ENCODE measurements at regions not wholly inside any gene's neighbourhood (a gene's known extent, or its start where the extent isn't known, plus 50 kb on each side); places are given as distances from the start of the nearest gene placed in this dataset.

GRCh38 chr6:14540276-14540675, 422.7 kb downstream of the CD83 start:
- TF ChIP-seq CTCF (IDR thresholded peaks at IDR 0.05; ENCODE audit: low read depth, low read length, missing control alignments): no peak
- no peak overlapping the region for H3K4me3 ChIP-seq (ENCODE audit: low read depth, low read length)
- peak; percentile 32 for DNase-seq (ENCODE audit: low read depth)
- in situ Hi-C loops (cut with HindIII; ENCODE audit: low sequenced_read_pairs): no loop called here

GRCh38 chr6:14540810-14541540, 423.4 kb downstream of the CD83 start:
- no peak for TF ChIP-seq CTCF (IDR thresholded peaks at IDR 0.05; ENCODE audit: low read depth, low read length, missing control alignments)
- in situ Hi-C loops (cut with HindIII; ENCODE audit: low sequenced_read_pairs): no loop called here
- DNase-seq (ENCODE audit: low read depth): no peak
- no peak overlapping the region for H3K4me3 ChIP-seq (ENCODE audit: low read depth, low read length)

GRCh38 chr6:14542670-14543366, 425.2 kb downstream of the CD83 start:
- DNase-seq (ENCODE audit: low read depth): peak; percentile 33
- no peak overlapping the region for H3K4me3 ChIP-seq (ENCODE audit: low read depth, low read length)
- in situ Hi-C loops (cut with HindIII; ENCODE audit: low sequenced_read_pairs): no loop called here
- TF ChIP-seq CTCF (IDR thresholded peaks at IDR 0.05; ENCODE audit: low read depth, low read length, missing control alignments): no peak

GRCh38 chr6:14543971-14544585, 426.5 kb downstream of the CD83 start:
- in situ Hi-C loops (cut with HindIII; ENCODE audit: low sequenced_read_pairs): no loop called here
- H3K4me3 ChIP-seq (ENCODE audit: low read depth, low read length): no peak overlapping the region
- no peak for TF ChIP-seq CTCF (IDR thresholded peaks at IDR 0.05; ENCODE audit: low read depth, low read length, missing control alignments)
- no peak for DNase-seq (ENCODE audit: low read depth)

GRCh38 chr6:14544666-14545065, 427.1 kb downstream of the CD83 start:
- no peak for DNase-seq (ENCODE audit: low read depth)
- no peak for TF ChIP-seq CTCF (IDR thresholded peaks at IDR 0.05; ENCODE audit: low read depth, low read length, missing control alignments)
- in situ Hi-C loops (cut with HindIII; ENCODE audit: low sequenced_read_pairs): no loop called here
- no peak overlapping the region for H3K4me3 ChIP-seq (ENCODE audit: low read depth, low read length)

- TF ChIP-seq CTCF (IDR thresholded peaks at IDR 0.05; ENCODE audit: low read depth, low read length, missing control alignments): no peak
- in situ Hi-C loops (cut with HindIII; ENCODE audit: low sequenced_read_pairs): no loop called here
- no peak overlapping the region for H3K4me3 ChIP-seq (ENCODE audit: low read depth, low read length)
- DNase-seq (ENCODE audit: low read depth): no peak
Measured at GRCh38 chr6:14545496-14545895, 427.9 kb downstream of the CD83 start.

Measured in astrocyte of the cerebellum (primary cell).